IMR-90 (cell line): ENCODE measurements at regions not wholly inside any gene's neighbourhood (a gene's known extent, or its start where the extent isn't known, plus 50 kb on each side); places are given as distances from the start of the nearest gene placed in this dataset.

ENCODE experiments used
- ATAC-seq: fragments of 200-7000 bp; cut with Tn5 transposase; 2 replicates; pipeline ENCODE4 v1.9.1; 2020; ENCODE audit warnings: low read depth, mild to moderate bottlenecking, moderate library complexity
- BruUV-seq: library from RNA; stranded (reverse); fragments of 400-500 nt; replicated peaks from 2 replicates; lab custom pipeline; 2021; lab: Mats Ljungman, UMichigan
- CTCF ChIA-PET: fragments of 300-600 bp; formaldehyde crosslinking; extraction: SDS; loops from one replicate; lab custom pipeline; 2021; ENCODE audit warnings: antibody characterized with exemption; lab: Yijun Ruan, JAX
- POLR2A ChIA-PET: fragments of 300-600 bp; sonication (Branson Sonifier 250); formaldehyde crosslinking; loops from one replicate; lab custom pipeline; 2022; ENCODE audit warnings: antibody characterized with exemption; ENCODE audit not compliant: unreplicated experiment; lab: Charles Lee
- DNase-seq: peaks from one replicate; pipeline ENCODE4 v3.0.0; 2013
- H2AFZ ChIP-seq: replicated peaks from 2 replicates; pipeline ENCODE3; 2013; ENCODE audit warnings: low read length, mild to moderate bottlenecking; ENCODE audit not compliant: poor library complexity
- H2AK5ac ChIP-seq: 2 replicates; pipeline ENCODE4 v1.6.1; 2013; ENCODE audit warnings: low read depth, low read length, inconsistent platforms
- H2AK9ac ChIP-seq: replicated peaks from 2 replicates; pipeline ENCODE3; 2013; ENCODE audit warnings: mild to moderate bottlenecking, low read depth, low read length, moderate library complexity; ENCODE audit not compliant: poor library complexity
- H2BK120ac ChIP-seq: 2 replicates; pipeline ENCODE4 v1.6.1; 2013; ENCODE audit warnings: low read depth, low read length, inconsistent platforms
- H2BK15ac ChIP-seq: 3 replicates; pipeline ENCODE4 v1.6.1; 2013; ENCODE audit warnings: low read depth, low read length, inconsistent platforms
- H2BK20ac ChIP-seq: 2 replicates; pipeline ENCODE4 v1.6.1; 2013; ENCODE audit warnings: low read depth, mild to moderate bottlenecking, inconsistent platforms, low read length, moderate library complexity
- H2BK5ac ChIP-seq: 2 replicates; pipeline ENCODE4 v1.6.1; 2013; ENCODE audit warnings: mild to moderate bottlenecking, low read depth, low read length, inconsistent platforms; ENCODE audit not compliant: poor library complexity, severe bottlenecking
- H3K14ac ChIP-seq: replicated peaks from 2 replicates; pipeline ENCODE4 v1.6.1; 2013; ENCODE audit warnings: low read depth, low read length, inconsistent platforms
- H3K18ac ChIP-seq: 2 replicates; pipeline ENCODE4 v1.6.1; 2013; ENCODE audit warnings: low read depth, low read length, control low read depth
- H3K23ac ChIP-seq: 2 replicates; pipeline ENCODE4 v1.6.1; 2013; ENCODE audit warnings: low read depth, low read length, inconsistent platforms
- H3K27ac ChIP-seq: 2 replicates; pipeline ENCODE4 v1.5.1; 2013; ENCODE audit warnings: mild to moderate bottlenecking, control low read depth, low read length; ENCODE audit not compliant: insufficient read depth
- H3K27me3 ChIP-seq: 2 replicates; pipeline ENCODE4 v1.6.1; 2013; ENCODE audit warnings: low read length; ENCODE audit not compliant: control insufficient read depth, insufficient read depth
- H3K36me3 ChIP-seq: 2 replicates; pipeline ENCODE4 v1.6.1; 2013; ENCODE audit warnings: low read length, mixed read lengths; ENCODE audit not compliant: control insufficient read depth, insufficient read depth
- H3K4ac ChIP-seq: 2 replicates; pipeline ENCODE4 v1.6.1; 2013; ENCODE audit warnings: low read depth, low read length, inconsistent platforms
- H3K4me1 ChIP-seq: 2 replicates; pipeline ENCODE4 v1.6.1; 2013; ENCODE audit warnings: low read length, mixed read lengths; ENCODE audit not compliant: control insufficient read depth, insufficient read depth
- H3K4me2 ChIP-seq: 2 replicates; pipeline ENCODE4 v1.6.1; 2013; ENCODE audit warnings: low read depth, mild to moderate bottlenecking, control low read depth, low read length, moderate library complexity
- H3K4me3 ChIP-seq: 2 replicates; pipeline ENCODE4 v1.5.1; 2013; ENCODE audit warnings: low read depth, mild to moderate bottlenecking, control low read depth, low read length, moderate library complexity; ENCODE audit not compliant: insufficient read depth
- H3K56ac ChIP-seq: 2 replicates; pipeline ENCODE4 v1.6.1; 2013; ENCODE audit warnings: low read length, inconsistent platforms; ENCODE audit not compliant: insufficient read depth; ENCODE audit errors: extremely low read depth
- H3K79me1 ChIP-seq, 2 experiments: 2 replicates each; pipeline ENCODE4 v1.6.1; 2013; ENCODE audit warnings: low read length in 2 of 2, inconsistent platforms in 1 of 2, low read depth in 1 of 2
- H3K9ac ChIP-seq: 2 replicates; pipeline ENCODE4 v1.6.1; 2013; ENCODE audit warnings: low read depth, low read length, control low read depth
- H3K9me1 ChIP-seq: 2 replicates; pipeline ENCODE4 v1.6.1; 2013; ENCODE audit warnings: low read length, inconsistent platforms; ENCODE audit not compliant: insufficient read depth
- H3K9me3 ChIP-seq: 2 replicates; pipeline ENCODE4 v1.6.1; 2013; ENCODE audit warnings: low read length; ENCODE audit not compliant: control insufficient read depth, insufficient read depth
- H4K20me1 ChIP-seq: 2 replicates; pipeline ENCODE4 v1.6.1; 2013; ENCODE audit warnings: low read length, inconsistent platforms; ENCODE audit not compliant: insufficient read depth
- H4K5ac ChIP-seq: 2 replicates; pipeline ENCODE4 v1.6.1; 2013; ENCODE audit warnings: mild to moderate bottlenecking, low read depth, low read length, control low read depth
- H4K8ac ChIP-seq, 2 experiments: 2 replicates each; pipeline ENCODE4 v1.6.1; 2013; ENCODE audit warnings: low read depth in 2 of 2, low read length in 2 of 2, control low read depth in 1 of 2, inconsistent platforms in 1 of 2
- H4K91ac ChIP-seq: 2 replicates; pipeline ENCODE4 v1.6.1; 2013; ENCODE audit warnings: low read depth, low read length, inconsistent platforms; ENCODE audit not compliant: insufficient read depth
- BHLHE40 ChIP-seq: fragments of 150-350 bp; IDR thresholded peaks from 2 replicates; pipeline ENCODE4 v1.6.1; 2016; ENCODE audit warnings: mild to moderate bottlenecking, low read depth, low read length
- MXI1 ChIP-seq: IDR thresholded peaks from 2 replicates; pipeline ENCODE4 v1.6.1; 2012; ENCODE audit warnings: low read depth, mild to moderate bottlenecking, low read length, moderate library complexity, borderline replicate concordance
- WGBS, 2 experiments: methylation state at CpG; one replicate each; pipeline versions ENCODE4 v1.1.5 to v1.1.7; 2013; ENCODE audit warnings: missing lambda C conversion rate in 2 of 2; ENCODE audit not compliant: insufficient read length in 1 of 2; ENCODE audit errors: extremely low coverage in 2 of 2; 5-methylcytosine and 5-hydroxymethylcytosine counted together
- dilution Hi-C: fragments of 300-500 bp; cut with HindIII; formaldehyde crosslinking; loops from one replicate; pipeline ENCODE4 v1.14.3; 2018; ENCODE audit warnings: low sequenced_read_pairs; ENCODE audit not compliant: unreplicated experiment
- in situ Hi-C: fragments of 300-500 bp; cut with MboI; formaldehyde crosslinking; loops from 3 replicates; pipeline ENCODE4 v1.14.3; 2019; ENCODE audit warnings: low sequenced_read_pairs, inconsistent platforms, mixed read lengths
- intact Hi-C: fragments of 100-400 bp; cut with micrococcal nuclease; formaldehyde crosslinking; loops from 2 replicates; pipeline ENCODE4 v1.10.0; 2022

DNA sequence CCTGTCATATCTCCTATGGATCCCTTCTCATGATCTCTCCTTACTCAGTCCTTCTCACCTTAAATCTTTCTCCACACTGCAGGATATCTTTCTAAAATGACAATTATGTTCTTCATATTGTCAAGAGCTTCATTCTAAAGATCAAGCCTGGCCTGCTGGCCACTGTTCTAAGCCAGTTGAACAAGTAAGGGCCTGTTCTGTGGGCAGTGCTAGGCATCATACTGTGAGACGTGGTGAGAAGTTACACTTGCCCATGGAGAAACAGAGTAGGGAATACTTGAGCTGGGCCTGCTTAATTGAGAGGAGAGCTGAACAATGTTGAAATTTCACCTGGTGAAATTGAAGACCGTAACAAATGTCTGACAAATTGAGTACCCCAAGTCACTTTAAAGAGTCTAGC is 184.1 kb upstream of the RASGRP1 start:
- WGBS, 2 experiments, result 100% methylated on average over 1 of the region's 2 CpGs; no CpG with 5 or more reads in 1 of the 2 experiments
- dilution Hi-C loops, result no loop called here
- Histone ChIP-seq H3K18ac (no peak overlapping the region), H2BK20ac (no peak overlapping the region), H4K8ac (no peak overlapping the region), H3K79me1 (no peaks in the 10 kb centered on the region), H3K56ac (no peak overlapping the region), H2BK15ac (no peak overlapping the region), H3K9me3 (no peaks in the 10 kb centered on the region), H3K4ac (no peak overlapping the region), H4K5ac (no peak overlapping the region), H2AK5ac (no peak overlapping the region), H3K23ac (no peak overlapping the region), H3K27me3 (no peaks in the 10 kb centered on the region; the same call in none of the 2 replicates), H3K14ac (no peak overlapping the region), H2BK5ac (no peak overlapping the region), H3K27ac (no peak overlapping the region), H4K20me1 (no peaks in the 10 kb centered on the region), H3K4me3 (no peak overlapping the region), H2BK120ac (no peak overlapping the region), H3K4me2 (no peak overlapping the region), H3K9ac (no peak overlapping the region), H2AFZ (no peak overlapping the region), H2AK9ac (no peak overlapping the region), H4K91ac (no peak overlapping the region), H3K36me3 (no peaks in the 10 kb centered on the region), H3K4me1 (peaks cover 5% of the 10 kb centered on the region), H3K9me1 (0 out of 2 replicates have a peak, but pooled peaks cover 4% of the 10 kb centered on the region)
- TF ChIP-seq BHLHE40 (no peak), MXI1 (no peak)
- no peak for DNase-seq
- no TSS peak for BruUV-seq
- intact Hi-C loops, result no loop called here
- CTCF ChIA-PET, result interaction anchor here (0.5 kb wide), 1 partner anchor 246 kb away, joined by 4 read pairs; no protein-coding TSS in a partner anchor
- POLR2A ChIA-PET, result no interaction called here
- in situ Hi-C loops, result no loop called here
- ATAC-seq, result no peak
